Activated B cell treated with CpG ODN at 0.5 μM for 24 hours (primary cell): ENCODE measurements at regions not wholly inside any gene's neighbourhood (a gene's known extent, or its start where the extent isn't known, plus 50 kb on each side); places are given as distances from the start of the nearest gene placed in this dataset.

Experiments
- ATAC-seq: fragments of 200-7000 bp; cut with Tn5 transposase; one replicate; pipeline ENCODE4 v1.10.0; 2021; ENCODE audit warnings: low read depth, mild to moderate bottlenecking, moderate library complexity
- CTCF ChIA-PET: fragments of 350-600 bp; sonication (Branson Sonifier 250); formaldehyde crosslinking; loops from one replicate; lab custom pipeline; 2021; ENCODE audit warnings: antibody characterized with exemption; lab: Charles Lee
- POLR2A ChIA-PET: fragments of 350-600 bp; sonication (Branson Sonifier 250); formaldehyde crosslinking; loops from one replicate; lab custom pipeline; 2021; ENCODE audit warnings: antibody characterized with exemption; lab: Charles Lee
- DNase-seq: peaks from one replicate; pipeline ENCODE4 v3.0.0; 2022
- H3K27ac Mint-ChIP-seq: one replicate; pipeline ENCODE4 v1.8.0; 2020; ENCODE audit warnings: mixed read lengths
- H3K27me3 Mint-ChIP-seq: one replicate; pipeline ENCODE4 v1.8.0; 2021; ENCODE audit warnings: mixed read lengths
- H3K36me3 Mint-ChIP-seq: one replicate; pipeline ENCODE4 v1.8.0; 2021; ENCODE audit warnings: low read depth, mixed read lengths
- H3K4me1 Mint-ChIP-seq: one replicate; pipeline ENCODE4 v1.8.0; 2021; ENCODE audit warnings: mixed read lengths
- H3K4me3 Mint-ChIP-seq: one replicate; pipeline ENCODE4 v1.8.0; 2020; ENCODE audit warnings: mild to moderate bottlenecking, mixed read lengths
- H3K9me3 Mint-ChIP-seq: one replicate; pipeline ENCODE4 v1.8.0; 2020; ENCODE audit warnings: mixed read lengths
- CTCF ChIP-seq: fragments of 200-600 bp; IDR thresholded peaks from one replicate; pipeline ENCODE4 v1.8.0; 2022; ENCODE audit warnings: antibody characterized with exemption, mild to moderate bottlenecking
- intact Hi-C: fragments of 100-400 bp; cut with micrococcal nuclease; formaldehyde crosslinking; loops from one replicate; pipeline ENCODE4 v1.15.1; 2024

DNA sequence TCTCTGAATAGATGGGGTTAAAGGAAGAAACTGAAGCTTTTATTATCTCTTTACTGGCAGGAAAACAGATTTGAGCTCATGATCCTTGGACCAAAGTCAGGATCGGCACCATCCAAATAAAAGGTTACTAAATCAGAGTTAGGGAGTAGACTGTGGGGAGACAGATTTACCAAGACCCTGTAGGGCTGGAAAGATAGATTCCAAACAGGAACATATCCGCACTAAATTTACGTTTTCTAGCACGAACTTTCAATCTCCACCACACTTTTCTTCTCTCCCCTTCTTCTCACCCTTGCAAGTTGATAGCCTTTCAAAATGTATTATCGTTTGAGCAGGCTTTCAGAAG is 120.0 kb upstream of the HMHB1 start:
- no peak for TF ChIP-seq CTCF
- Mint-ChIP-seq H3K4me1 (no peaks in the 10 kb centered on the region), H3K27ac (no peak overlapping the region), H3K36me3 (peaks cover 2% of the 10 kb centered on the region), H3K27me3 (no peaks in the 10 kb centered on the region), H3K4me3 (no peak overlapping the region), H3K9me3 (peaks cover 12% of the 10 kb centered on the region)
- POLR2A ChIA-PET, result no interaction called here
- no peak for ATAC-seq
- DNase-seq, result no peak
- CTCF ChIA-PET, result no interaction called here
- intact Hi-C loops, result no loop called here

- Mint-ChIP-seq H3K27me3 (no peaks in the 10 kb centered on the region), H3K36me3 (peaks cover 2% of the 10 kb centered on the region), H3K4me1 (no peaks in the 10 kb centered on the region), H3K9me3 (peaks cover 12% of the 10 kb centered on the region), H3K27ac (no peak overlapping the region), H3K4me3 (no peak overlapping the region)
- no peak for DNase-seq
- intact Hi-C loops, result no loop called here
- ATAC-seq, result no peak
- ChIA-PET CTCF (no interaction called here), POLR2A (no interaction called here)
- TF ChIP-seq CTCF, result no peak
These were observed 120.5 kb upstream of the HMHB1 start for GRCh38 chr5:143691287-143691944.

GRCh38 chr5:143687604-143688003 is 124.4 kb upstream of the HMHB1 start:
- CTCF ChIA-PET, result no interaction called here
- ATAC-seq, result no peak
- H3K27ac Mint-ChIP-seq, result no peak overlapping the region
- H3K36me3 Mint-ChIP-seq, result peaks cover 2% of the 10 kb centered on the region
- intact Hi-C loops, result no loop called here
- H3K4me1 Mint-ChIP-seq, result no peaks in the 10 kb centered on the region
- TF ChIP-seq CTCF, result no peak
- no peak overlapping the region for H3K4me3 Mint-ChIP-seq
- H3K9me3 Mint-ChIP-seq, result peaks cover 12% of the 10 kb centered on the region
- DNase-seq, result no peak
- no peaks in the 10 kb centered on the region for H3K27me3 Mint-ChIP-seq
- POLR2A ChIA-PET, result no interaction called here

GRCh38 chr5:143685246-143685815 is 126.6 kb upstream of the HMHB1 start:
- H3K27me3 Mint-ChIP-seq, result no peaks in the 10 kb centered on the region
- H3K9me3 Mint-ChIP-seq, result peaks cover 12% of the 10 kb centered on the region
- no peak overlapping the region for H3K27ac Mint-ChIP-seq
- no peak for TF ChIP-seq CTCF
- POLR2A ChIA-PET, result no interaction called here
- ATAC-seq, result no peak
- intact Hi-C loops, result no loop called here
- no peak overlapping the region for H3K4me3 Mint-ChIP-seq
- peaks cover 2% of the 10 kb centered on the region for H3K36me3 Mint-ChIP-seq
- no peaks in the 10 kb centered on the region for H3K4me1 Mint-ChIP-seq
- no peak for DNase-seq
- CTCF ChIA-PET, result interaction anchor here (0.9 kb wide), 1 partner anchor 9 kb away, joined by 3 read pairs; no protein-coding TSS in a partner anchor

DNA sequence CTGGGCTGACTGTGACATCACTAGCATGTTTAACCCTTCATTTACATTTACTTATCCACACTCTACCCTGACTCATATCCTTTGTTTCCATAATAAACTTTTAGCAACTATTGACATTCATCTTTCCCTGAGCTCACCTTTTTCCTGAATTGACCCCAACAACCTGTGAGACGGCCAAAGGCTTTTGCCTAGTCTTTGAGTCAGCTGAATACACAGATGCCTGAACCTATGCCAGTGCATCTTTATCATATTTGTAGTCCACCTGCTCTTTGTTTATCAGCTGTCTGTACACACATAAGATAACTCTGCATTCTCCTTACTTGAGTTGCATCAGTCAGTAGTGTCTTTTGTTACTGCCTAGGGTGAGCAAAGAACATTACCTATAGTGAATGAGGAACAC is 128.5 kb upstream of the HMHB1 start:
- ChIA-PET CTCF (no interaction called here), POLR2A (interaction anchor here (0.6 kb wide), 1 partner anchor 760 kb away, joined by 3 read pairs; no protein-coding TSS in a partner anchor)
- DNase-seq (no peak), ATAC-seq (no peak)
- intact Hi-C loops, result no loop called here
- TF ChIP-seq CTCF, result no peak
- Mint-ChIP-seq H3K9me3 (peaks cover 3% of the 10 kb centered on the region), H3K4me3 (no peak overlapping the region), H3K4me1 (peaks cover 4% of the 10 kb centered on the region), H3K27me3 (no peaks in the 10 kb centered on the region), H3K27ac (no peak overlapping the region), H3K36me3 (no peaks in the 10 kb centered on the region)
